ENCODE measurements at regions not wholly inside any gene's neighbourhood (a gene's known extent, or its start where the extent isn't known, plus 50 kb on each side); places are given as distances from the start of the nearest gene placed in this dataset.
A peak's percentile ranks its signal among the peaks of the same experiment; 100 is the strongest.
"Not testable (repeated sequence)": the region's sequence is repeated elsewhere in the genome, so short reads cannot be mapped to it uniquely, and the experiment has no call there.

- DNase-seq, result peak; percentile 11
Observed at GRCh38 chr2:87075054-87075790, 53.6 kb upstream of the PLGLB1 start.

- peak; percentile 29 for DNase-seq
Observed at GRCh38 chr2:87075791-87076252, 54.2 kb upstream of the PLGLB1 start.

GRCh38 chr2:87076253-87077123 is 54.8 kb upstream of the PLGLB1 start:
- DNase-seq, result peak; percentile 87

GRCh38 chr2:87077124-87077446 is 55.4 kb upstream of the PLGLB1 start:
- DNase-seq, result not testable (repeated sequence)

- not testable (repeated sequence) for DNase-seq
Observed at GRCh38 chr2:87081727-87082126, 60.1 kb upstream of the PLGLB1 start.

- not testable (repeated sequence) for DNase-seq
Observed at GRCh38 chr2:87088079-87088478, 66.4 kb upstream of the PLGLB1 start.

GRCh38 chr2:87089401-87089800 is 67.8 kb upstream of the PLGLB1 start:
- DNase-seq, result not testable (repeated sequence)

- not testable (repeated sequence) for DNase-seq
Observed at GRCh38 chr2:87093252-87093651, 71.6 kb upstream of the PLGLB1 start.

- not testable (repeated sequence) for DNase-seq
Observed at GRCh38 chr2:87093937-87094529, 72.4 kb upstream of the PLGLB1 start.

- not testable (repeated sequence) for DNase-seq
Observed at GRCh38 chr2:87095804-87096203, 74.2 kb upstream of the PLGLB1 start.

- DNase-seq, result not testable (repeated sequence)
Observed at GRCh38 chr2:87128761-87129553, 107.3 kb upstream of the PLGLB1 start.

GRCh38 chr2:87132577-87132976 is 110.9 kb upstream of the PLGLB1 start:
- not testable (repeated sequence) for DNase-seq

GRCh38 chr2:87151835-87152493 is 130.3 kb upstream of the PLGLB1 start:
- DNase-seq, result not testable (repeated sequence)

GRCh38 chr2:87174454-87174853 is 152.8 kb upstream of the PLGLB1 start:
- DNase-seq, result not testable (repeated sequence)

- DNase-seq, result not testable (repeated sequence)
Observed at GRCh38 chr2:87183373-87183772, 161.7 kb upstream of the PLGLB1 start.

- not testable (repeated sequence) for DNase-seq
Observed at GRCh38 chr2:87184260-87184659, 162.6 kb upstream of the PLGLB1 start.

- not testable (repeated sequence) for DNase-seq
Observed at GRCh38 chr2:87189214-87189613, 167.6 kb upstream of the PLGLB1 start.

- not testable (repeated sequence) for DNase-seq
Observed at GRCh38 chr2:87193336-87193735, 171.7 kb upstream of the PLGLB1 start.

GRCh38 chr2:87194254-87194999 is 172.8 kb upstream of the PLGLB1 start:
- not testable (repeated sequence) for DNase-seq

- DNase-seq, result not testable (repeated sequence)
Observed at GRCh38 chr2:87196720-87197388, 175.2 kb upstream of the PLGLB1 start.
